Esophagus squamous epithelium (tissue), 5 donors: ENCODE measurements at regions not wholly inside any gene's neighbourhood (a gene's known extent, or its start where the extent isn't known, plus 50 kb on each side); places are given as distances from the start of the nearest gene placed in this dataset.
"Not testable (repeated sequence)": the region's sequence is repeated elsewhere in the genome, so short reads cannot be mapped to it uniquely, and the experiment has no call there.

ENCODE experiments used
- DNase-seq: peaks from one replicate; lab custom pipeline; 2025; lab: John Stamatoyannopoulos, UW
- H3K27ac ChIP-seq, 4 donors: fragments of 200-600 bp; sonication (generic); one replicate each; pipeline ENCODE4 v1.5.1; 2016 to 2019; ENCODE audit warnings: mild to moderate bottlenecking in 1 of 4
- H3K27me3 ChIP-seq, 4 donors: fragments of 200-600 bp; sonication (generic); 1 replicate in 3 of 4; 2 replicates in 1 of 4; pipeline versions ENCODE4 v1.5.1 to v1.6.0; 2017 to 2021; ENCODE audit warnings: antibody characterized with exemption in 1 of 4
- H3K36me3 ChIP-seq, 3 donors: fragments of 200-600 bp; sonication (generic); one replicate each; pipeline ENCODE4 v1.5.1; 2016 to 2019
- H3K4me1 ChIP-seq, 3 donors: fragments of 200-600 bp; sonication (generic); one replicate each; pipeline ENCODE4 v1.5.1; 2017 to 2019
- H3K4me3 ChIP-seq, 4 donors: fragments of 200-600 bp; sonication (generic); 1 replicate in 3 of 4; 2 replicates in 1 of 4; pipeline ENCODE4 v1.5.1; 2016 to 2019; ENCODE audit warnings: mild to moderate bottlenecking in 2 of 4, moderate library complexity in 1 of 4
- H3K9me3 ChIP-seq, 3 donors: fragments of 200-600 bp; sonication (generic); one replicate each; pipeline ENCODE4 v1.5.1; 2016 to 2019
- POLR2A ChIP-seq, 4 donors: fragments of 450-650 bp; IDR thresholded peaks; one replicate each; pipeline ENCODE4 v1.6.1; 2017; ENCODE audit warnings: antibody characterized with exemption in 4 of 4, mild to moderate bottlenecking in 4 of 4, moderate library complexity in 3 of 4
- WGBS, 2 donors: methylation state at CpG; one replicate each; pipeline ENCODE4 v1.1.5; 2018; 5-methylcytosine and 5-hydroxymethylcytosine counted together
- intact Hi-C: fragments of 100-400 bp; cut with DNase I; formaldehyde crosslinking; loops from one replicate; pipeline ENCODE4 v1.15.0; 2022
- TF ChIP-seq, protein P1 (sequence below), 6 experiments: fragments of 450-650 bp in 4 of 6; fragments of 200-600 bp in 2 of 6; sonication (generic) in 2 of 6; IDR thresholded peaks; one replicate each; pipeline ENCODE4 v1.5.1; 2016 to 2019; ENCODE audit warnings: antibody characterized with exemption in 6 of 6, mild to moderate bottlenecking in 4 of 6, moderate library complexity in 4 of 6
- donor health status: DM: yes; HTN: yes; CAD: no.

DNA sequence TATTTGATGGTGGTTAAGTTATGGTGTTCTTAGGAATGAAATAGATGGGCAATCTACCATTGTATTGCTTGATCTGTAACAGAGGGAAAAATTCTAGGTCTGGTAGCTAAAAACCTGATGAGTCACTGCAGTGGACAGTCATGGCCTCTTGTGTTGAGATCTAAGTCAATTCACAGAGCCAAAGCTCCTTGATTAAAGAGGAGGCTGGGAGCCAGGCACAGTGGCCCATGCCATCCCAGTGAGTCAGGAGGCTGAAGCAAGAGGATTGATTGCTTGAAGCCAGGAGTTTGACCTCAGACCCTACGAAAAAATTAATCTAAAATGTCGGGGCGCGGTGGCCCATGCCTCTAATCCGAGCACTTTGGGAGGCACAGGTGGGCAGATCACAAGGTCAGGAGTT is 67.1 kb upstream of the KPNA3 start:
- H3K4me3 ChIP-seq: no peak overlapping the region
- no peaks in the 10 kb centered on the region for H3K36me3 ChIP-seq
- intact Hi-C loops: no loop called here
- peaks cover 0 to 20% (median 4%) of the 10 kb centered on the region in 3 donors for H3K4me1 ChIP-seq
- no peak for DNase-seq
- H3K27ac ChIP-seq: peak overlapping the region in 1 of 4 donors; percentile 17
- WGBS, 2 donors: 83 to 92% methylated on average over 4 to 5 of the region's 5 CpGs
- TF ChIP-seq POLR2A (IDR thresholded peaks at IDR 0.05): no peak
- TF ChIP-seq, protein P1, sequence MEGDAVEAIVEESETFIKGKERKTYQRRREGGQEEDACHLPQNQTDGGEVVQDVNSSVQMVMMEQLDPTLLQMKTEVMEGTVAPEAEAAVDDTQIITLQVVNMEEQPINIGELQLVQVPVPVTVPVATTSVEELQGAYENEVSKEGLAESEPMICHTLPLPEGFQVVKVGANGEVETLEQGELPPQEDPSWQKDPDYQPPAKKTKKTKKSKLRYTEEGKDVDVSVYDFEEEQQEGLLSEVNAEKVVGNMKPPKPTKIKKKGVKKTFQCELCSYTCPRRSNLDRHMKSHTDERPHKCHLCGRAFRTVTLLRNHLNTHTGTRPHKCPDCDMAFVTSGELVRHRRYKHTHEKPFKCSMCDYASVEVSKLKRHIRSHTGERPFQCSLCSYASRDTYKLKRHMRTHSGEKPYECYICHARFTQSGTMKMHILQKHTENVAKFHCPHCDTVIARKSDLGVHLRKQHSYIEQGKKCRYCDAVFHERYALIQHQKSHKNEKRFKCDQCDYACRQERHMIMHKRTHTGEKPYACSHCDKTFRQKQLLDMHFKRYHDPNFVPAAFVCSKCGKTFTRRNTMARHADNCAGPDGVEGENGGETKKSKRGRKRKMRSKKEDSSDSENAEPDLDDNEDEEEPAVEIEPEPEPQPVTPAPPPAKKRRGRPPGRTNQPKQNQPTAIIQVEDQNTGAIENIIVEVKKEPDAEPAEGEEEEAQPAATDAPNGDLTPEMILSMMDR (IDR thresholded peaks at IDR 0.05): no peak
- H3K27me3 ChIP-seq: no peaks in the 10 kb centered on the region
- no peaks in the 10 kb centered on the region for H3K9me3 ChIP-seq

DNA sequence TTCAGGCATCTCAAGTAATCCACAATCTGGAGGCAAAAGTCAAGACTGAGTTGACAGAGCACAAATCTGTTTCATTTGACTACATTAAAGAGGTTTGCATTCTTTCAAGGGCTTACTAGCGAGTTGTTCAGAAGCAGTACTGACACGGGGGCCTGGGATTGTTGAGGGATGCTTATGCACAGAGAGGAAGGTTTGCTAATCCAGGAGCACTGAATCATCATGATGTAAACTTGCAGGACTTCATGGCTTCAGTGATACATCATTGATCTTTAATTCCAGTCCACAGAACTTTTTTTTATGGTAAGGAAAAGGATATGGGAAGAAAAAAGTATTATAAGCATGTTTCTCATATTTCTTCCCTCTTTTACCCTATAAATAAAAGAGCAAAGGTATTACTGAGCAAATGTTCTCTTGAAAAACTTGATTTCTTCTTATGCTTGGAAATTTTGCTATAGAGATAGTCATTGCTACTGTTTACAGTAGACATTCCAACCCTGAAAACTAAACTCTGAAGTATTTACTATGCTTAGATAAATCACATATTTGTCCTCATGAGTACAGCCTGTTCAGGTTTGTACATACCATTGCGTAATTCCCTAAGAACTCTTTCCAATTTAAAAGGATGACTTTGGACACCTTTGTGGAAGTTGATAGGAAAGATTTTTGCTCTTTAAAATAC is 65.8 kb upstream of the KPNA3 start:
- Histone ChIP-seq H3K27me3 (no peaks in the 10 kb centered on the region), H3K36me3 (no peaks in the 10 kb centered on the region), H3K27ac (peak overlapping the region in 1 of 4 donors; percentile 49), H3K4me1 (peaks cover 0 to 20% (median 4%) of the 10 kb centered on the region in 3 donors), H3K9me3 (no peaks in the 10 kb centered on the region), H3K4me3 (no peak overlapping the region)
- TF ChIP-seq POLR2A (IDR thresholded peaks at IDR 0.05): no peak
- TF ChIP-seq, protein P1 (IDR thresholded peaks at IDR 0.05): no peak
- WGBS, 2 donors: 13 to 29% methylated on average over 3 of the region's 3 CpGs
- intact Hi-C loops: no loop called here
- DNase-seq: no peak

DNA sequence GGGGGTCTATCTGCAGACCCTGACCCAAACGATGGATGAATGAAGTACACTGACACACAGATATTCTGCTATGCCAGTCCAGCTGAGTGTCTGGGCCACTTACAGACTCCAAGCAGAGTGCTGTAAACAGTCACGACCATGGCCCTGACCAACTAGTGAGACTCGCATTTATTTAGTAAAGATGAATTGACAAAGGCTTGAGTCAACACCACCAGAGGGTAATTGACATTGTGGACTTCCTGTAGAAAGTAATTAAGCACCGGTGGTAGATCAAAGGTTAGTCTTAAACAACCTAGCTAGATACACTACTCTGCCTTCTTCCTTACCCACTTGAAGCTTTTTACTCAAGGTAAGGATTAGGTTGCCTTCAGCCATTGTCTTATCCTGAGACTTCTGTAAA is 63.4 kb upstream of the KPNA3 start:
- H3K36me3 ChIP-seq: no peaks in the 10 kb centered on the region
- 84 to 91% methylated on average over 4 of the region's 4 CpGs for WGBS, 2 donors
- H3K27me3 ChIP-seq: no peaks in the 10 kb centered on the region
- no peak for DNase-seq
- no peak for TF ChIP-seq POLR2A (IDR thresholded peaks at IDR 0.05)
- TF ChIP-seq, protein P1 (IDR thresholded peaks at IDR 0.05): no peak
- H3K4me3 ChIP-seq: no peak overlapping the region
- H3K9me3 ChIP-seq: no peaks in the 10 kb centered on the region
- H3K4me1 ChIP-seq: peaks cover 0 to 20% (median 4%) of the 10 kb centered on the region in 3 donors
- no peak overlapping the region for H3K27ac ChIP-seq
- intact Hi-C loops: no loop called here

DNA sequence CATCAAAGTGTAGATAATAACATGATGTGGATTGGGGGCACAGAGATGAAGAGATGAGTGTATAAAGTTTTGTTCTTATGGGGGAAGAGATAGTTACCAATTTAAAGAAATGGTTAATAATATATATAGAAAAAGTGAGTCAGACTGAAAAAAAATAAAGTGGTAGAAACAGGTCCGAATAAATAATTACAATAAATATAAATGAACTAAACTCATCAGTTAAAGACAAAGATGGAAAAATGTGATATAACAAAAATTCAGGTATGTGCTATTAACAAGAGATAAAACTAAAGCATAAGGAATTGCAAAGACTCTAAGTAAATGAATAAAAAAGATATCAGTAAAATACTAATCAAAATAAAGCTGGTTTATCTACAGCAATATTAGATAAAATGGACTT is 61.1 kb upstream of the KPNA3 start:
- intact Hi-C loops: no loop called here

DNA sequence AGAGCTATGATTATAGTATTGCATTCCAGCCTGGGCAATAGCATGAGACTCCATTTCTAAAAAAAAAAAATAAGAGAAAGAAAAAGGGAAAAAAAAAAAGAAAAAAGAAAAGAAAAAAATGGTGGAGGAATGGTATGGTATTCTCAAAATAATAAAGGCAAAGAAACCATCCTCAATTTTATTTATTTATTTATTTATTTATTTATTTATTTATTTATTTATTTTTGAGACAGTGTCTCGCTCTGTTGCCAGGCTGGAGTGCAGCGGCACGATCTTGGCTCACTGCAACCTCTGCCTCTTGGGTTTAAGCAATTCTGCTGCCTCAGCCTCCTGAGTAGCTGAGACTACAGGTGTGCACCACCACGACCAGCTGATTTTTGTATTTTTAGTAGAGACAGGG is 60.0 kb upstream of the KPNA3 start:
- H3K36me3 ChIP-seq, H3K4me3 ChIP-seq, H3K9me3 ChIP-seq, H3K27ac ChIP-seq, intact Hi-C loops, H3K27me3 ChIP-seq, DNase-seq, H3K4me1 ChIP-seq: not testable (repeated sequence)
- 70% methylated on average over 4 of the region's 4 CpGs for WGBS, 2 donors

More for the DNA sequence above, 61.1 kb upstream of the KPNA3 start:
- Histone ChIP-seq H3K27me3 (no peaks in the 10 kb centered on the region), H3K36me3 (no peaks in the 10 kb centered on the region), H3K9me3 (no peaks in the 10 kb centered on the region), H3K4me3 (no peak overlapping the region), H3K4me1 (peaks cover 0 to 12% (median 4%) of the 10 kb centered on the region in 3 donors), H3K27ac (no peak overlapping the region)
- no peak for DNase-seq
- TF ChIP-seq POLR2A (IDR thresholded peaks at IDR 0.05): no peak
- TF ChIP-seq, protein P1 (IDR thresholded peaks at IDR 0.05): no peak
- 79 to 92% methylated on average over 1 of the region's 1 CpG for WGBS, 2 donors
